Ishikawa (cell line): ENCODE measurements at regions not wholly inside any gene's neighbourhood (a gene's known extent, or its start where the extent isn't known, plus 50 kb on each side); places are given as distances from the start of the nearest gene placed in this dataset.

Experiments used
- CEBPB ChIP-seq: IDR thresholded peaks from 2 replicates; pipeline ENCODE4 v1.6.1; 2012
- CREB1 ChIP-seq: IDR thresholded peaks from 2 replicates; pipeline ENCODE4 v1.6.1; 2012; ENCODE audit warnings: low read depth
- EGR1 ChIP-seq: IDR thresholded peaks from 2 replicates; pipeline ENCODE4 v1.6.1; 2012
- EP300 ChIP-seq: IDR thresholded peaks from 2 replicates; pipeline ENCODE4 v1.6.1; 2012; ENCODE audit warnings: borderline replicate concordance
- RAD21 ChIP-seq: IDR thresholded peaks from 2 replicates; pipeline ENCODE4 v1.6.1; 2012; ENCODE audit warnings: low read depth
- TAF1 ChIP-seq: IDR thresholded peaks from 2 replicates; pipeline ENCODE4 v1.6.1; 2012; ENCODE audit warnings: low read depth, mild to moderate bottlenecking
- TEAD4 ChIP-seq: IDR thresholded peaks from 2 replicates; pipeline ENCODE4 v1.6.1; 2012
- YY1 ChIP-seq: IDR thresholded peaks from 2 replicates; pipeline ENCODE4 v1.6.1; 2012; ENCODE audit warnings: low read depth
- TF ChIP-seq, protein P1 (sequence below): IDR thresholded peaks from 2 replicates; pipeline ENCODE4 v1.6.1; 2012

DNA sequence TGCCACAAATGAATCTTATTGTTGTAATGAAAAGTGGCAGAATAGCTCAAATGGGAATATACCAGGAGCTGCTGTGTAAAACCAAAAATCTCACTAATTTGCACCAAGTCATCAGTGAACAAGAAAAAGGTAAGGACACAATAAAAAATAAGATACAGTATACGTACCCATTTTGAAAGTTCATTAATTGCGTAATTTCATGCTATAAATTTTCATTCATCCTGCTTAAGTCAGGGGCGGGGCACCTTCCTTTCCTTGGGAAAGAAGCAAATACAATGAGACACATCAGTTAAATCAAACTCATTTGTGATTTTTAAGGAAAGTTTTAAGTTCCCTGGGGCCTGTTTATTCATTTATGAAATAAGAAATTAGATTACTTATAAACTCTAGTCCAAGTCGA, 65.4 kb downstream of the HSPA13 start:
- TF ChIP-seq RAD21, result no peak
- TF ChIP-seq, protein P1, sequence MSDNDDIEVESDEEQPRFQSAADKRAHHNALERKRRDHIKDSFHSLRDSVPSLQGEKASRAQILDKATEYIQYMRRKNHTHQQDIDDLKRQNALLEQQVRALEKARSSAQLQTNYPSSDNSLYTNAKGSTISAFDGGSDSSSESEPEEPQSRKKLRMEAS, result no peak
- TF ChIP-seq CREB1, result no peak
- TF ChIP-seq EP300, result no peak
- TF ChIP-seq TAF1, result no peak
- peak; percentile 18; the same call in 1 of the 2 replicates for TF ChIP-seq CEBPB
- TF ChIP-seq TEAD4, result no peak
- no peak for TF ChIP-seq YY1
- no peak for TF ChIP-seq EGR1
